ENCODE measurements at regions not wholly inside any gene's neighbourhood (a gene's known extent, or its start where the extent isn't known, plus 50 kb on each side); places are given as distances from the start of the nearest gene placed in this dataset.
A peak's percentile ranks its signal among the peaks of the same experiment; 100 is the strongest.

GRCh38 chr12:113601656-113602263 is 130.1 kb upstream of the LHX5 start:
- TF ChIP-seq, protein P1, sequence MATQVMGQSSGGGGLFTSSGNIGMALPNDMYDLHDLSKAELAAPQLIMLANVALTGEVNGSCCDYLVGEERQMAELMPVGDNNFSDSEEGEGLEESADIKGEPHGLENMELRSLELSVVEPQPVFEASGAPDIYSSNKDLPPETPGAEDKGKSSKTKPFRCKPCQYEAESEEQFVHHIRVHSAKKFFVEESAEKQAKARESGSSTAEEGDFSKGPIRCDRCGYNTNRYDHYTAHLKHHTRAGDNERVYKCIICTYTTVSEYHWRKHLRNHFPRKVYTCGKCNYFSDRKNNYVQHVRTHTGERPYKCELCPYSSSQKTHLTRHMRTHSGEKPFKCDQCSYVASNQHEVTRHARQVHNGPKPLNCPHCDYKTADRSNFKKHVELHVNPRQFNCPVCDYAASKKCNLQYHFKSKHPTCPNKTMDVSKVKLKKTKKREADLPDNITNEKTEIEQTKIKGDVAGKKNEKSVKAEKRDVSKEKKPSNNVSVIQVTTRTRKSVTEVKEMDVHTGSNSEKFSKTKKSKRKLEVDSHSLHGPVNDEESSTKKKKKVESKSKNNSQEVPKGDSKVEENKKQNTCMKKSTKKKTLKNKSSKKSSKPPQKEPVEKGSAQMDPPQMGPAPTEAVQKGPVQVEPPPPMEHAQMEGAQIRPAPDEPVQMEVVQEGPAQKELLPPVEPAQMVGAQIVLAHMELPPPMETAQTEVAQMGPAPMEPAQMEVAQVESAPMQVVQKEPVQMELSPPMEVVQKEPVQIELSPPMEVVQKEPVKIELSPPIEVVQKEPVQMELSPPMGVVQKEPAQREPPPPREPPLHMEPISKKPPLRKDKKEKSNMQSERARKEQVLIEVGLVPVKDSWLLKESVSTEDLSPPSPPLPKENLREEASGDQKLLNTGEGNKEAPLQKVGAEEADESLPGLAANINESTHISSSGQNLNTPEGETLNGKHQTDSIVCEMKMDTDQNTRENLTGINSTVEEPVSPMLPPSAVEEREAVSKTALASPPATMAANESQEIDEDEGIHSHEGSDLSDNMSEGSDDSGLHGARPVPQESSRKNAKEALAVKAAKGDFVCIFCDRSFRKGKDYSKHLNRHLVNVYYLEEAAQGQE (tag by site-specific recombination; IDR thresholded peaks at IDR 0.05), result peak; percentile 94
- TF ChIP-seq ZNF664 (tag by site-specific recombination; IDR thresholded peaks at IDR 0.05), result no peak
- ChIA-PET POLR2A (no interaction called here), CTCF (no interaction called here)
- Histone ChIP-seq H3K4me3 (ENCODE audit: low read depth, low read length) (no peak overlapping the region), H3K4me1 (ENCODE audit: control insufficient read depth, insufficient read depth, low read length) (no peaks in the 10 kb centered on the region), H3K9me3 (ENCODE audit: control insufficient read depth, insufficient read depth, low read depth, low read length) (no peaks in the 10 kb centered on the region), H3K36me3 (ENCODE audit: control insufficient read depth in 2 of 2, insufficient read depth in 1 of 2, low read length in 2 of 2) (no peaks in the 10 kb centered on the region), H3K27ac (ENCODE audit: extremely low read depth, low read depth, low read length) (no peak overlapping the region)

- Histone ChIP-seq H3K36me3 (ENCODE audit: control insufficient read depth in 2 of 2, insufficient read depth in 1 of 2, low read length in 2 of 2) (no peaks in the 10 kb centered on the region), H3K4me1 (ENCODE audit: control insufficient read depth, insufficient read depth, low read length) (no peaks in the 10 kb centered on the region), H3K4me3 (ENCODE audit: low read depth, low read length) (no peak overlapping the region), H3K9me3 (ENCODE audit: control insufficient read depth, insufficient read depth, low read depth, low read length) (no peaks in the 10 kb centered on the region), H3K27ac (ENCODE audit: extremely low read depth, low read depth, low read length) (no peak overlapping the region)
- CTCF ChIA-PET, result interaction anchor here (0.6 to 0.7 kb wide), 3 partner anchors 24 to 910 kb away, joined by 3 read pairs; no protein-coding TSS in a partner anchor
- TF ChIP-seq ZNF280C (tag by site-specific recombination; IDR thresholded peaks at IDR 0.05), result no peak
- no peak for TF ChIP-seq ZNF114 (tag by site-specific recombination; IDR thresholded peaks at IDR 0.05)
- TF ChIP-seq CTCF (tag by site-specific recombination; IDR thresholded peaks at IDR 0.05), result no peak
- TF ChIP-seq ZNF10 (tag by site-specific recombination; IDR thresholded peaks at IDR 0.05), result no peak
- no peak for TF ChIP-seq ZNF335 (tag by site-specific recombination; conservative IDR thresholded peaks at IDR 0.05)
- no peak for TF ChIP-seq ZNF560 (tag by site-specific recombination; IDR thresholded peaks at IDR 0.05; ENCODE audit: borderline replicate concordance)
- TF ChIP-seq ZNF138 (tag by site-specific recombination; IDR thresholded peaks at IDR 0.05; ENCODE audit: borderline replicate concordance), result no peak
- no peak for TF ChIP-seq ZNF398 (tag by site-specific recombination; IDR thresholded peaks at IDR 0.05)
- POLR2A ChIA-PET, result no interaction called here
Measured at GRCh38 chr12:113598815-113599406, 127.2 kb upstream of the LHX5 start.

GRCh38 chr12:113594967-113595366 is 123.3 kb upstream of the LHX5 start:
- no peaks in the 10 kb centered on the region for H3K4me1 ChIP-seq (ENCODE audit: control insufficient read depth, insufficient read depth, low read length)
- no peak overlapping the region for H3K27ac ChIP-seq (ENCODE audit: extremely low read depth, low read depth, low read length)
- POLR2A ChIA-PET, result no interaction called here
- no peaks in the 10 kb centered on the region for H3K36me3 ChIP-seq (ENCODE audit: control insufficient read depth in 2 of 2, insufficient read depth in 1 of 2, low read length in 2 of 2)
- H3K9me3 ChIP-seq (ENCODE audit: control insufficient read depth, insufficient read depth, low read depth, low read length), result no peaks in the 10 kb centered on the region
- CTCF ChIA-PET, result interaction anchor here (0.7 to 1.3 kb wide), 2 partner anchors 133 to 328 kb away, joined by 3 to 5 read pairs; no protein-coding TSS in a partner anchor
- H3K4me3 ChIP-seq (ENCODE audit: low read depth, low read length), result no peak overlapping the region
- TF ChIP-seq ZBTB48 (tag by site-specific recombination; IDR thresholded peaks at IDR 0.05) (no peak), ZNF146 (tag by site-specific recombination; IDR thresholded peaks at IDR 0.05) (peak; percentile 73)

All from HEK293 (cell line).